T-helper 1 cell treated with Interleukin-12 subunit alpha and Interleukin-12 subunit beta and Interleukin-4 antibody, amounts not matched to agents 30 ng/mL and 1 ng/mL, for 36 hours (primary cell): ENCODE measurements at regions not wholly inside any gene's neighbourhood (a gene's known extent, or its start where the extent isn't known, plus 50 kb on each side); places are given as distances from the start of the nearest gene placed in this dataset.

Source experiments
- intact Hi-C: fragments of 100-400 bp; cut with micrococcal nuclease; formaldehyde crosslinking; loops from one replicate; pipeline ENCODE4 v1.15.1; 2024

DNA sequence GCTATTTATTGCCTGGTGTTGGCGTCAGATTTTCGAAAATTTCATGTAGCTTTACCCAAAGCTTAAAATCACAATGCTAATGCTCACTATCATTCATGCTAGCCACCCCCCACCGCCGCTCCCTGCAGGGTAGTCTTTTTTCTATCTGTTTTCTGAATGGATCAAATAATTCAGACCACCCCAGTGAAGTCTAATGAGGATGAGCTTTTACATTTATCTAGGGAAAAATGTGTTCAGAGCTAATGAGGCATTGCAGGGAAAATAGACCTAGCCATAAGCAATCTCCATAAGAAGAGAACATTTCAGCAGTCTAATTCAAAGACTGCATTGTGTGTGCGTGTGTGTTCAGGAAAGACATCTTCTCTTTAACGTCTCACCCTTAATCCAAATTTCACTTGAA is 533.0 kb upstream of the PRMT6 start:
- intact Hi-C loops: no loop called here

DNA sequence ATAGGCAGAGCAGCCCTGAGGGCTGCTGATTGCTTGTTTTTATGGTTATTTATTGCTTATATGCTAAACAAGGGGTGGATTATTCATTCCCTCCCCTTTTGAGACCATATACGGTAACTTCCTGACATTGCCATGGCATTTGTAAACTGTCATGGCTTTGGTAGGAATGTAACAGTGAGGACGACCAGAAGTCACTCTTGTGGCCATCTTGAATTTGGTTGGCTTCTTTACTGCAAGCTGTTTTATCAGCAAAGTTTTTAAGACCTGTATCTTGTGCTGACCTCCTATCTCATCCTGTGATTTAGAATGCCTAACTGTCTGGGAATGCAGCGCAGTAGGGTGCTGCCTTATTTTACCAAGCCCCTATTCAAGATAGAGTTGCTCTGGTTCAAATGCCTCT is 531.8 kb upstream of the PRMT6 start:
- intact Hi-C loops: no loop called here

GRCh38 chr1:106526650-106527049 is 529.8 kb upstream of the PRMT6 start:
- intact Hi-C loops: no loop called here

DNA sequence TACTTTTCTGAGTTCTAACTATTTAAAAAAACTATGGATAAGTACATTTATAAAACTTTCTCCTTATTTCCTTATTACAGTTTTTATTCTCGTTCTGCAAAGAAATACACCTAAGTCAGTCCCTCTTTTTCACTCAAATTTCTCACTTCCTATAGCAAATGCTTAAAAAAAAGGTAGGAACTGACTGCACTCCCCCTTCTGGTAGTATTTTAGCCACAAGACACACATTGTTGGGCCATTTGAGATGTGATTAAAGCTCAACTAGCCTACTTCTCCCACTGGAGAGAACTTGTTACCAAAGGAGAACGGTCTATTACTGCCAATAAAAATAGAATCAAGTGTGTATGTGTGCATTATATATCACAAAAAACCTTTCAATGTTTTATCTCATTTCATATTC is 521.9 kb upstream of the PRMT6 start:
- intact Hi-C loops: no loop called here

GRCh38 chr1:106536741-106537140 is 519.7 kb upstream of the PRMT6 start:
- intact Hi-C loops: no loop called here

DNA sequence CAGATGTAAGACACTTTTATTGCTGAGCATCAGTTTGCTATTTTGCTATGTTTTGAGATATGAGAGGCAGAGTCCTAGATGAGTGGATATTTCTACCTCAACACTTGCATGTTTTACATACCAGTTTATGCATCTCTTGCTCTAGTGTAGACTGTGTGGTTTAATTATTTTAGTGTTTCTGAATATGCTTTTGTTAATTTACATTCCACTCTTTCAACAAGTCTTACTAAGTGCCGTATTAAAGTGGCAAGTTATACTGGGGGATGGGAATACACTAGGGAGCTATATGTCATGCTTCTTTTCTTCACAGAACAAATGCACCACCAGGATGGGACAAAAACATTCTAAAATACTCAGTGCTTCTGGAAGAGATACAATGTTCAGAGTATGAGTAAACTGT is 507.7 kb upstream of the PRMT6 start:
- intact Hi-C loops: no loop called here

DNA sequence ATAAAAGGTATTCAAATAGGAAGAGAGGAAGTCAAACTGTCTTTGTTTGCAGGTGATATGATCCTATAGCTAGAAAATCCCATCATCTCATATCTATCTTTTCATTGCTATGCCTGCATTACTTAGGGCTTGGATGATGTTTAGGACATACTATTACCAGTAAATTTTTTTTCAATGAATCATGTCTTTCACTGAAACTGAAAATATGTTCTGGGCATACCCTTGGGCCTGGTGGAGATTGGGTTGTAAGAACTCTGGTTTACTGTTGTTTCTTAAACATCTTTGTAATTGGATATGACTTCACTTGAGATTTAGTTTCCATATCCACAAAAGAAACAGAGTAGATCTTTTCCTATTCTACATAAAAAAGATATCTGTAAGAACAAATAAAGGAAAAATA is 502.2 kb upstream of the PRMT6 start:
- intact Hi-C loops: no loop called here

GRCh38 chr1:106555571-106555970 is 500.9 kb upstream of the PRMT6 start:
- intact Hi-C loops: no loop called here

GRCh38 chr1:106564192-106564591 is 492.3 kb upstream of the PRMT6 start:
- intact Hi-C loops: no loop called here

DNA sequence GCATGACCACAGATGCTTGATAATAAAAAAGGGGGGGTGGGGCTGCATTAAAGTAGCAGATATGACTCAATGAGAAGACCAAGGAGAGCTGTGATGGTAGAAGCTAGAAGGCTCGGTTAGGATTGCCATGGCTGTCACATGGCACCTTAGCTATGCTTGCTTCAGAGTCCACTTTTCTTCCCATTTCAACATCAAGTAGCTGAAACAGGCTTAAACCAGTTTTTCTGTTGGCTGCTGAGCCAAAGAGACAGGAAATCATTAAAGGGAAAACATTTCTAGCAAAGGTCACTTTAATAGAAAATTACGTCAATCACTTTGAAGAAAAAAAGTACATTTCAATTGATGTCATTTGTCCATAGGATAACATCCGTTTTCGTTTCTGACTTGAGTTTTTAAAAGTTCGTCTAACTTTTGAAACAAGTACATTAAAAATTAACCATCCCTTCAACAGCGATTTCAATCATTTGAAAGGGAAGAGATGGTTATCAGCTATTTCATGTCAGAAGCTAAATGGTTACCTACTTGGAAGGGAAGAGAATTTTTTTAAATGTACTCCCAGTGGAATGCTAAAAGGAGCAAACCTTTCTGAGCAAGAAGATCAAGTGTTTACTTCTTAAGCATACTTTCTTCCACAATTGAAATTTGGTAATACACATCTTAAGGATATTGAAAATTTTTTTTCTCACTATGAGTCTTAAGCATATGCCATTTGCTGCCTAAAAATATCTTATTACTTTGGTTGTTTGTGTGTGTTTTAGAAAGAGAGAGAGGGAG is 488.1 kb upstream of the PRMT6 start:
- intact Hi-C loops: no loop called here

GRCh38 chr1:106571109-106571508 is 485.4 kb upstream of the PRMT6 start:
- intact Hi-C loops: no loop called here

GRCh38 chr1:106584107-106584506 is 472.4 kb upstream of the PRMT6 start:
- intact Hi-C loops: no loop called here

- intact Hi-C loops: no loop called here
Measured at GRCh38 chr1:106584676-106585075, 471.8 kb upstream of the PRMT6 start.

- intact Hi-C loops: no loop called here
Measured at GRCh38 chr1:106600626-106601025, 455.8 kb upstream of the PRMT6 start.

- intact Hi-C loops: no loop called here
Measured at GRCh38 chr1:106603616-106604015, 452.9 kb upstream of the PRMT6 start.

DNA sequence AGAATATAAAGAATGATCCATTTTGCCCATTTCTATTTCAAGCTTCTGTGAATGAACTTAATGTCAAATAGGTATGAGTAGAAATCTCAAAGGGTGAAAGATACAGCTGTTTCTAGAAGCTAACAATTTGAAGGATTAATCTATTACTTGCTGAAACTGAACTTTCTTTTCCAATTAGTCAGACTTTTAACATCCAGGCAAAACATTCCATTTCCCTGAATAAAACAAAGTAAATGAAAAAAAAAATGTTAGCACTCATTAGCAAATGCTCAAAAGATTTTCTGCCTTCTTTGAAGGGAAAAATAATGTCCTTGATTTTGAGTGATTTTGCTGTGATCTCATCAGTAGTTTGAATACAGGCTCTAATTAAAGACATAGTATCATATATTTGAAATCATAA is 447.6 kb upstream of the PRMT6 start:
- intact Hi-C loops: no loop called here

- intact Hi-C loops: no loop called here
Measured at GRCh38 chr1:106613068-106613467, 443.4 kb upstream of the PRMT6 start.

DNA sequence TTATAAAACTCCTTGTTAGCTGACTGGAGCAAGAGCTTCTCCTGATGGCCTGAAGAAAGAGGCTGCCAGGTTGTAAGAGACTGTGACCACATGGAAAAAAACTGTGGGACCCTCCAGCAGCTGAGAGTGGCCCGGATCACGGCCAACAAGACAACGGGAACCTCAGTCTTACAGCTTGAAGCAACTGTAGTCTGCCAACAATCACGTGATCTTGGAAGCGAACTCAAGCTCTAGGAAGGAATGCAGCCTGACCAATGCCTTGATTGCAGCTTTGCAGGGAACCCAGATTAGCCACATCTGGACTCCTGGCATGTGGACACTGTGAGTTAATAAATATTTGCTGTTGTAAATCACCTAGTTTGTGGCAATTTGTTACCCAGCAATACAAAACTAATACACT is 442.6 kb upstream of the PRMT6 start:
- intact Hi-C loops: no loop called here

DNA sequence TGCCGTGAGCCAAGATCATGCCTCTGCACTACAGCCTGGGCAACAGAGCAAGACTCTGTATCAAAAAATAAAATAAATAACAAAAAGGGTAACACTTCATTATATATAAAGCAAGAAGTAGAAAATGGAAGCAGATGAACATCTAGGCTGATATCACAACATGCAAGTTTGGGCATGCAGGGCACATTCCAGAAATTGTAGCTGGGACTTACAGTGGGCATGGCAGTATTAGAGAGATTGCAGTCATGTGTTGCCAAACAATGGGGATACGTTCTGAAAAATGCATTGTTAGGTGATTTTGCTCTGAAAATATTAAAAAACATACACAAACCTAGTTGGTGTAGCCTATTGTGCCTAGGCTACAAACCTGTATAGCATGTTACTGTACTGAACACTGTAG is 441.0 kb upstream of the PRMT6 start:
- intact Hi-C loops: no loop called here

- intact Hi-C loops: no loop called here
Measured at GRCh38 chr1:106619080-106619826, 437.2 kb upstream of the PRMT6 start.

DNA sequence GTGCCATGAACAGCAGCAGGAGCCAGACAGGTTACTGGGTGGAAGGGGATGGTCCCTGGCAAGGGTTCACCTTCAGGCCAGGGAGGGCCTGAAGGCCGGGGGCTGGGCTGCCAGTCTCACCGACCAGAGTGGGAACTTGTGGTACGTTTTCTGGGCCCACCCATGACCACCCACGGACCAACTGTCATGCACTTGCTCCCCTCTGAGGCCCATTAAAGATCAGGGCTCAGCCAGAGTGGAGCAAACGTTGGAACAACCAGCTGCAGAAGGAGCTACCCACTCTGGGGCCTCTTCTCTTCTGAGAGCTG is 436.7 kb upstream of the PRMT6 start:
- intact Hi-C loops: no loop called here

GRCh38 chr1:106620521-106620954 is 435.9 kb upstream of the PRMT6 start:
- intact Hi-C loops: no loop called here

- intact Hi-C loops: no loop called here
Measured at GRCh38 chr1:106621853-106622252, 434.6 kb upstream of the PRMT6 start.
